ENCODE measurements at regions not wholly inside any gene's neighbourhood (a gene's known extent, or its start where the extent isn't known, plus 50 kb on each side); places are given as distances from the start of the nearest gene placed in this dataset.

GRCh38 chr13:39897636-39898035 lies 242.2 kb downstream of the COG6 start:
- no peak for TF ChIP-seq CTCF (IDR thresholded peaks at IDR 0.05; ENCODE audit: insufficient read depth, low read depth, low read length, missing control alignments)
- H3K4me3 ChIP-seq (ENCODE audit: low read depth, low read length) = no peak overlapping the region
- no peak for DNase-seq (ENCODE audit: low read depth)

GRCh38 chr13:39900106-39900750 lies 244.8 kb downstream of the COG6 start:
- H3K4me3 ChIP-seq (ENCODE audit: low read depth, low read length) = no peak overlapping the region
- TF ChIP-seq CTCF (IDR thresholded peaks at IDR 0.05; ENCODE audit: insufficient read depth, low read depth, low read length, missing control alignments) = no peak
- DNase-seq (ENCODE audit: low read depth) = no peak

- no peak for TF ChIP-seq CTCF (IDR thresholded peaks at IDR 0.05; ENCODE audit: insufficient read depth, low read depth, low read length, missing control alignments)
- H3K4me3 ChIP-seq (ENCODE audit: low read depth, low read length) = no peak overlapping the region
- DNase-seq (ENCODE audit: low read depth) = no peak
These were observed 249.5 kb downstream of the COG6 start for GRCh38 chr13:39904959-39905358.

- TF ChIP-seq CTCF (IDR thresholded peaks at IDR 0.05; ENCODE audit: insufficient read depth, low read depth, low read length, missing control alignments) = no peak
- no peak for DNase-seq (ENCODE audit: low read depth)
- no peak overlapping the region for H3K4me3 ChIP-seq (ENCODE audit: low read depth, low read length)
These were observed 254.2 kb downstream of the COG6 start for GRCh38 chr13:39909634-39910033.

- no peak for TF ChIP-seq CTCF (IDR thresholded peaks at IDR 0.05; ENCODE audit: insufficient read depth, low read depth, low read length, missing control alignments)
- H3K4me3 ChIP-seq (ENCODE audit: low read depth, low read length) = no peak overlapping the region
- DNase-seq (ENCODE audit: low read depth) = peak; percentile 21
These were observed 254.6 kb downstream of the COG6 start for GRCh38 chr13:39910041-39910440.

- H3K4me3 ChIP-seq (ENCODE audit: low read depth, low read length) = no peak overlapping the region
- peak; percentile 17 for DNase-seq (ENCODE audit: low read depth)
- TF ChIP-seq CTCF (IDR thresholded peaks at IDR 0.05; ENCODE audit: insufficient read depth, low read depth, low read length, missing control alignments) = no peak
These were observed 255.4 kb downstream of the COG6 start for GRCh38 chr13:39910833-39911232.

GRCh38 chr13:39913339-39913738 lies 257.9 kb downstream of the COG6 start:
- DNase-seq (ENCODE audit: low read depth) = no peak
- no peak overlapping the region for H3K4me3 ChIP-seq (ENCODE audit: low read depth, low read length)
- TF ChIP-seq CTCF (IDR thresholded peaks at IDR 0.05; ENCODE audit: insufficient read depth, low read depth, low read length, missing control alignments) = no peak
